Activated gamma-delta T cell treated with Interleukin-2 at 50 U/mL for 16 hours (primary cell): ENCODE measurements at regions not wholly inside any gene's neighbourhood (a gene's known extent, or its start where the extent isn't known, plus 50 kb on each side); places are given as distances from the start of the nearest gene placed in this dataset.

Experiments
- DNase-seq: peaks from one replicate; pipeline ENCODE4 v3.0.0-alpha.2; 2020

DNA sequence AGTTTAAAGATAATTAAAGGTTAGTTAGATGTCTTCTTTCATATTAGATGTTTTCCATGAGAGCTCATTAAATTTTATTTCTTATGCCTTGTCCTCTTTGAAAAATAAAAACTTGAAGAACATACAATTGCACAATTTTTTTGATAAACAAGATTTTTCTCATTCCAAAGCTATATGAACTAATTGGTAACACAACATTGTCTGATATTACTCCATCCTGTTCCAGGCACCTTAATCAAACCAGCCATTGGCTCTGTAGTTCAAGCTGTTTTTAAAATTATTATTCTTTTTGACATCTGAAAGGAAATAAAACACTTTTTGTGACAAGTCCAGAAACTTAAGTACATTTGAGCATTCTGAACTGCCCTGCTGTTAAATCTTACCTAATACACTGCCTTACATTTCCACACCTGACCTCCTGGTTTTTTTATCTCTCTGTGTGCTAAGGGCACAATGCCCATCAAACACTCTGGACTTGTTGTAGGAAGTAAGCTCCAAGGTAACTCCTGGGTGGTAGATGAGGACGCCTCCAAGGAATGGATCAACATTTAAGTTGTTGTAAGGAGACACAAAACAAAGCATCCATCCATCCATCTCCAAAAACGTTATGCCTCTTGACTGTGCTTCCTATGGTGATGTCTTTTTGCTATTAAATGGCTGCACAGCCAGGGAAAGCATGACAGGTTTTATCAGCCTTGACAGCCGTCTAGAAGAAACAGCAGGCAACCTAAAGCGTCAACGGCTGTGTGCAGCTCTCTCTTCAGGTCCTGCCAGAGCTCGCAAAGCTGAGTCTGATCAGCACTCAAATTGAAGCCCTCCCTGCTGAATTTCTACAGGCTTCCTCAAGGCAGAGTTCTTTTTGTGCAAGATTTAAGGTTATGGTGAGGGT lies 449.9 kb upstream of the FLRT2 start:
- DNase-seq: no peak

- no peak for DNase-seq
Measured at GRCh38 chr14:85084344-85084743, 445.6 kb upstream of the FLRT2 start.

- DNase-seq: no peak
Measured at GRCh38 chr14:85085981-85086380, 444.0 kb upstream of the FLRT2 start.

DNA sequence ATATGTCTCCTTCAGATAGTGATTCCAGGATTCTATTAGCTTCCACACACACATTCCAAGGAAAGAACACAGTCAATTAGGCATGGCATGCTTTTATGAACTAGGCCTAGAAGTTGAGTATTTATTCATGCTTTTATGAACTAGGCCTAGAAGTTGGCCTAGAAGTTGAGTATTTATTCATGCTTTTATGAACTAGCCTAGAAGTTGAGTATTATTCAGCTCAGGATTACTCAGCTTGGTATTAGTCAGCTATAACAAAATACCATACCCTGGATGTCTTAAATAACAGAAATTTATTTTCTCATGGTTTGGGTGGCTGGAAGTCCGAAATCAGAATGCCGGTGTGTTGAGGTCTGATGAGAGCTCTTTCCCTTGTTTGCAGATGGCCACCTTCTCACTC lies 442.7 kb upstream of the FLRT2 start:
- no peak for DNase-seq

DNA sequence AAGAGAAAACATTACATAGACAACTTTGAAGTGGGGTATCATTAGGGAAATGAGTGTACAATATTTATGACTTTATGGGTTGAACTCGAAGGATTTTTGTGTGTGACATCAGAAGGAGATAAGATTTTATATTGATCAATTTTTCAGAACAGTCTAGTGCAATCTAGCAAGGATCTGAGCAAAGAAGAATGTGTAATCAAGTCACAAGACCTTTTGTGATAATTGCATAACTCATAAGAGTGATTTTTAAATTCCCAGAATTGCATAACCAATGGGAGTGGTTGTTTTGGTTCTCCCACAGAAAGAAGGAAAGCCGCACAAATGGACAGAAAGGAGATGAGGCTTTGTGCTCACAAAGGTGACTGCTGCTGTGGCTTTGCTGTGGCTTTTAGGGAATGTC lies 441.8 kb upstream of the FLRT2 start:
- DNase-seq: no peak

DNA sequence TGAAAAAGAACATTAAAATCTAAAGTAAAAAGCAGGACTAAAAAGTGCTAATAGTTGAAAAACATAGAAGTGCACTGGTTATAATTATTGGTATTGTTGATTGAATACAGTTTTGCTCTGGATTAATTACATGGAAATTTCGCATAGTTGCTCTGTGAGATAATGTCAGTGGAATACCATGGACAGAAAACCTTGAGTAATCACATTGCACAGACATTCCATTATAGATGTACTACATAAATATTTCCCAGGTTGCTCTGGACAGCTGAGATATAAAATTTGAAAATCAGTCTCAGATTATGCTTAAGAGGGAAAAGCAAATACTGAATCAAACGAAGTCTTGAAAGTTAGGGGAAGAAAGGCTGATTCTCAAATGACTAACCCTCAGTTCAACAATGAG lies 439.3 kb upstream of the FLRT2 start:
- DNase-seq: no peak

DNA sequence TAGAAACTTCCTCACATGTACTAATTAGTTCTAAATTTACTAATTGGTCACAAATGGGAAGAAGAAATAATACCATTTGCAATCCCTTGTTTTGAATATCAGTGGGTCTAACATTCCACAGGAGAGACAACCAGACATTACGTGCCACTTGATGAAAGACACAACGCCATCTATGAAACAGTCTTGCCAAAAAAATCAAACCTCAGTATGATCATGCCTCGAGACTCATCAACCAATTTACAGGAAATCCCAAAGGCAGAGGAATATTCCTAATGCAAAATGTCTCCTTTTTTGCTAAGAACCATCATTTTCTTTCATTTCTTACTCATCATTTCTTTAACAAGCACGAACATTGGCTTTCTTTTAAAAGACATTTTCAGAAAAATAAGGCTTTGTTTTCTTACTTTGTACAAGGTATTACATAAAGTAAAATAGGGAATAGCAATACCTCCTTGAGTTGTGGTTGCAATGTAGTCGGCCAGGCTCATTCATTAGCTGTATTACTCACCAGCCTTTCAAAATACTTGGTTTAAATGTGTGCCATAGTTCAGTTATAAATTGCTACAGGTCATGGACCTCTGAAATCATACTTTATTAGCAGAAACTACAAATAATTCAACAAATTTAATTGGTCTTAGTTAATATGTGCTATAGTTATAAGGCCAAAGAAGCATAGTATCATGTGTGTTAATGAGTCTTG lies 436.2 kb upstream of the FLRT2 start:
- DNase-seq: no peak

DNA sequence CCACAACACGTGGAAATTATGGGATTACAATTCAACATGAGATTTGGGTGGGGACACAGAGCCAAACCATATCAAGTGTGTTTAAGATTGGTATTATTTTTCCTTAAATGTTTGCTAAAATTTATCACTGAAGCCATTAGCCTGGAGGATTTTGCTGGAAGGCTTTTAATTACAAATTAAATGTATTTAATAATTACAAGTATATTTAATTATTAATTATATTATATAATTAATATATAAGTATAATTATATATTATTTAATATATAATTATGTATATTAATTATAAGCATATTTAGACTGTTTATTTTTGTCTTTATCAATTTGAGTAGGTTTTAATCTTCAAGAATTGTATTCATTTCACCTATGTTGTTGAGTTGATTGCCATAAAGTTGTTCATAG lies 427.4 kb upstream of the FLRT2 start:
- DNase-seq: no peak

DNA sequence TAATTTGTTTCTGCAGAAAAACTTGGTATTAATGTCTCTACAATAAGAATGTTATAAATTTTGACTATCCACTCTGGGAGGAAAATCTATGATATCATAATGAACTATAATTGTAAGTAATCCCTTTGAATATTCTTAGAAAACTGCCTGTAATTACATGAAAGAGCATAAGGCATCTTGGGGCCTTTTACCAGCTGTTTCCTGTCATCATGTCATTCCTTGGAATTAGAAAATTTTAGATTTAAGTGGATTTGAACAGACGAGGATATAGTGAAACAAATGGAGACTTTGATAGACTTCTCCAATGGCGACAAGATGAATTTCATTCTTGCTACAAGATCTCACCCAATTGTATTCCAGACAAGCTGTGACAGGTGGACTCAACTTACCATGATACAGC lies 423.4 kb upstream of the FLRT2 start:
- no peak for DNase-seq

GRCh38 chr14:85112762-85113161 lies 417.2 kb upstream of the FLRT2 start:
- no peak for DNase-seq

- no peak for DNase-seq
Measured at GRCh38 chr14:85115921-85116320, 414.0 kb upstream of the FLRT2 start.

DNA sequence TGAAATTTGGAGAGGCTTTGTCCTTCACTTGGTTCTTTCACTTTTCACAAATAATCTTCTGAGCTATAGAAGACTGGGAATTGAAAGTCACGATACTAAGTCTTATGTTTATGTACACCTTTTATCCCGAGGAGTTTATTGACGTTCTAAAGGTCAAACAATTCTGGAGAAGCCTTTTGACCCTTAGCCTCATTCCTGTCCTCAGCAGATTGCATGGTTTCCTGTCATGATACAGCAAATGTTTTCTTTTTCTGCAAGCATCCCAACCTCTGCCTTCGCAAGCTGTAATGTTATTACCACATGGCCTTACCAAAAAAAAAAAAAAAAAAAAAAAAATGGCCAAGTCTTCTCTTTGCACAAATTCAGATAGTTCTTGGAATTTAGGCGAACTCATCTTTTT lies 411.7 kb upstream of the FLRT2 start:
- DNase-seq: no peak

DNA sequence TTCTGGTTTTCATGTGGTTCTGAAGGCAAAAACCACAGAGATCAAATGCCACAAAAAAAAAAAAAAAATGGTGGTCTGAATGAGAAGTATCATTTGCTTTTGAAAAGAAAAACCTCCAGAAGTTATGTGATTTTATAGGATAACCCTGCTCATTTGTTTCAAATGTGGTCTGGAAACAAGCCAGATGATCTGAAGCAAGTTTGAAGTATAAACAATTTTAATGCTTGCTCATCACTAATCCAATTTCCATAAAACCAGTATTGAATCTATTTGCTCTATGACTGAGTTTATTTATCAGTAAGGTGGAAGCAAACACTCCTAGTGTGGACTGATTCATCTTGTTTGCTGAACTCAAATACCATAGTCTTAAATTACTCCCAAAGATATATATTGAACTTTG lies 407.3 kb upstream of the FLRT2 start:
- no peak for DNase-seq

DNA sequence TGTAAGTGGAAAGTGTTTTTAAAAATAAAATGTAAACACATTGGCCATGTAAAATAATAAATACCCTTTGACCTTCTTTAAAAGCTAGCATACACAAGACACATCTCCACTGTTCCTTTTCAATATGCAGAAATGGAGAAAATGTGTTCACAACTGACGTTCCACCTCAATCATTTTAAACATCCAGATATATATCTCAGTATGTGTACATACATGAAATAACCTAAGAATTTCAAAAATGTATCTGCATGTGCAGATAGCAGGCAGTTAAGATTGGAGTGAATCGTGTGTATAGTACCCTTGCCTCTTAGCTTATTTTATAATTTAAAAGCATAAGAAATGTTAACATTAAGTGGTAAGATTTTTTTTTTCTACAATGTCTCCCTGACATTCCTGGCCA lies 406.2 kb upstream of the FLRT2 start:
- DNase-seq: no peak

- DNase-seq: no peak
Measured at GRCh38 chr14:85124631-85125290, 405.2 kb upstream of the FLRT2 start.

DNA sequence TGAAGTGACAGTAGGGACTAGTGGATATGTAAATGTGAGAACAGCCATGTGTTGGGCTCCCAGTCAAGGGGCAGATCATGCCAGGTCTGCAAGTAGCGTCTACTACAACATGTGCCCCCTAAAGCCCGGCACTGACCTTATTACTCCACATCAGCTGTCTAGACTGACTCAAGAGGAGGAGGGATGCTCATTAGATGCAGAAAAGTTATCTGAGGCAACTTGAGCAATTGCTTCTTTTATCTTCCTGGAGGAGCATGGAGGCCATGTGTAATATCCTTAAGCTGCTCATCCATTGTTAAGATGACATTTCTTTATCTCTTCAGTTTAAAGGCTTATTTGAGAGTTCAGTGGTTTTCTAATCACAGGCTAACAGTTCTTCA lies 404.7 kb upstream of the FLRT2 start:
- DNase-seq: no peak

GRCh38 chr14:85129921-85130320 lies 400.0 kb upstream of the FLRT2 start:
- no peak for DNase-seq

DNA sequence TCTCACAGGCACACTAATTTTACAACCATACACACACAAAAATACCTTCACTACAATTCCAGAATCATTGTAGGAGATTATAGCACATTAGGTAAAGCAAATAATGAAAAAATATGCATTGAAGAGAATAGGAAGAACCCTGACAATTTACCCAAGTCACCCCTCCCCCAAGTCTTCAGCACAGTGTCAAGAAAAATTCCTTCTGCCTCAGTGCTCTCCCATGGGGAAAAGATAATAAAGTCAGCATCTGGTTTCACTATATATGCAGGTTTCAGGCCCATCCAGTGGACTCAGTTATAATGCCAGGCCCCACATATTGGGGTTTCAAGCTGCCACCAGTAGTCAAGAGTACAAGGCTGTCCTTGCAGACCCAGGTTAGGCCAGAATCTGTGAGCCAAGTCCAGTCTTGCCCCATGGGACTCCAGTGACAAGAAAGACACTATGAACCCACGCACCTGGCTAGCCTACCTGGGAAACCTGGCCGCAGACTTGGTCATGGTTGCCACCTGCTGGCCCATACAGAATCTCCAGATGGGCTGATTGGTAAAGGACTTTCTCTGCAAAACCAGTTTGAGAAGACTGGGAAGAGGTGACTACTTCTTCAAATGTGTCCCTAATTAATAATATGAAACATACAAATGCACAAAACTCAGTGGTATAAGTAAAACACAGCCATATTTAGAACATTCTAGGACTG lies 398.6 kb upstream of the FLRT2 start:
- DNase-seq: no peak

DNA sequence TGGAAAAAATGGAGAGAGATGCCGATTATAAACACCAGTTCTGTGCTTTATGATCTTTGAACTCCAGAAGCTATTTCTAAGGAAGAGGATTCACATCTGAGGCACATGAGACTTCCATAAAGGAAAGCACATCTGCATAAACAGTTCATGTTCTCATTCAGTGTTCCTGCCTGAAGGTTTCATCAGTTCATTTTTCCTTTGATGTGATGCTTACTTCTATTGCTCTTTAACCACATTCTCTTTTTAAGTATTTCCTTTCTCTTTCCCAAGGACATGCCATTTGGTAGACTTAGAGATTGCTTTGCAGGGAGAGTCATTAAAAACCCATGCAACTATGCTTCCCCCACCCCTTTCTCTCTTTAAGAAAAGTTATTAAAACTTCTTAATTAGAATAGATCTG lies 387.0 kb upstream of the FLRT2 start:
- DNase-seq: no peak

DNA sequence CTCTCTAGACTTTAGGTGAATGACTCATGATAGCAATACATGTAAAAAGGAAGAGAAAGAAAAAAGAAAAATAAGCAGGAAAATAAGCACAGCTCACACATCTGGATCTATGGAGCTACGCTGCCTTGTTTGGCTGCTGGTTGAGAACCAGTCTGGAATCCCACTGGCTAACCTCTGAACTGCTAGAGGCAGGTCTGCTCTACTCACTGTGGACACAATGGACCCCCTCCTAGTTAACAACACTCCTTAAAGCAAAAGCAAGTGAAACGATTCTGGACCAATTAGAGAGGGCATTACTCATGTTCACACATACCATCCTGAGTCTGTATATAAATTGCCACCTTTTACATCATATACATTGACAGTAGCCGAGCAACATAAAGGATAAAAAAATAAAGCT lies 383.2 kb upstream of the FLRT2 start:
- DNase-seq: no peak

DNA sequence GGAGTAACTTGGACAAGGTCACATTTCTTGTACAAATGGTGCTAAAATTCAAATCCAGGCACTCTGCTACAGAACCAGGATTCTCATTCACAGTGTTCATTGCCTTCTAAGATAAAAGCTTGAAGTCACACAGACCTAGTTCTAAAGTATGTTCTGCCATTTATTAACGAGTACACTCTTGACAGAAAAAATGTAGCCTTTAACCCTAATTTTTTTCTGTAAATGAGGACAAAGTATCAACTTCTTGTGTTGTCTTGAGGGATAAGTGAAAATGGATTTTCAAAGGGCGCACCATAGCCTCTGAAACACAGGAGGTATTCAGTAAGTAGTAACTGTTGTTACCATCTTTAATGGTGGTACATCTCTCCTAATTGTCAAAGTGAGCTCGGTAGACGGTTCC lies 379.8 kb upstream of the FLRT2 start:
- DNase-seq: no peak

GRCh38 chr14:85154714-85155113 lies 375.2 kb upstream of the FLRT2 start:
- DNase-seq: no peak

- no peak for DNase-seq
Measured at GRCh38 chr14:85156319-85156718, 373.6 kb upstream of the FLRT2 start.
